ENCODE measurements at regions not wholly inside any gene's neighbourhood (a gene's known extent, or its start where the extent isn't known, plus 50 kb on each side); places are given as distances from the start of the nearest gene placed in this dataset.

DNA sequence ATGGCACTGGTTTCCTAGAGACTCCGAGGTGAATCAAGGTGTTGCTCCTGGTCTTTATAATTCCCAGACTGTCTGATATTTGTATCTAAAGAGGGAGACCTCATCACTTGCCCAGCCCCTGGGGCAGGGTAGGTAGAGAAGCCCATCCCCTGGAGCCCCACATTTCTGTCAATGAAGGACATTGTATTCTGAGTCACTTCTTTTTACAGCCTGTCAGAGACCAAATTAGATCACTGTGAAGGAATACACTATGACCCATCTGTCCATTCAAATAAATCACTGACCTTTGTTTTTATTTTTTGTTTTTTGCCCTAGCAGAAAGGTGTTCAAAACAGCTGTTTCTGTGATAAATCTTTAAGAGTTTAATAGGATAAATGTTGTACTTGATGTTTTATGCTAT lies 67.9 kb upstream of the ANO6 start:
- BruUV-seq (replicated peaks) = no TSS peak
- Histone ChIP-seq H3K14ac (replicated peaks; ENCODE audit: low read depth, low read length) (no peak overlapping the region), H3K23ac (ENCODE audit: low read depth, low read length) (no peak overlapping the region), H2AK5ac (ENCODE audit: low read depth, low read length) (no peak overlapping the region), H3K18ac (ENCODE audit: low read depth, low read length) (no peak overlapping the region), H2BK20ac (ENCODE audit: low read depth, low read length) (no peak overlapping the region), H2BK5ac (ENCODE audit: low read depth, low read length, poor library complexity, severe bottlenecking) (no peak overlapping the region), H4K5ac (ENCODE audit: low read depth, low read length) (no peak overlapping the region), H3K27ac (ENCODE audit: insufficient read depth, low read length) (no peak overlapping the region), H4K20me1 (ENCODE audit: insufficient read depth, low read length) (no peaks in the 10 kb centered on the region), H3K79me1 (ENCODE audit: low read depth in 1 of 2, low read length in 2 of 2) (no peaks in the 10 kb centered on the region), H3K4me2 (ENCODE audit: low read depth, low read length) (no peak overlapping the region), H4K91ac (ENCODE audit: insufficient read depth, low read depth, low read length) (no peak overlapping the region), H3K36me3 (ENCODE audit: control insufficient read depth, insufficient read depth, low read length) (no peaks in the 10 kb centered on the region), H3K4me1 (ENCODE audit: control insufficient read depth, insufficient read depth, low read length) (no peaks in the 10 kb centered on the region), H3K9me3 (ENCODE audit: control insufficient read depth, insufficient read depth, low read length) (no peaks in the 10 kb centered on the region; the same call in 1 of the 2 replicates), H3K9ac (ENCODE audit: low read depth, low read length) (no peak overlapping the region), H3K56ac (ENCODE audit: extremely low read depth, insufficient read depth, low read length) (no peak overlapping the region), H3K9me1 (ENCODE audit: insufficient read depth, low read length) (no peaks in the 10 kb centered on the region), H3K4me3 (ENCODE audit: insufficient read depth, low read depth, low read length) (no peak overlapping the region), H3K4ac (ENCODE audit: low read depth, low read length) (no peak overlapping the region), H2AFZ (replicated peaks; ENCODE audit: low read length, poor library complexity) (no peak overlapping the region), H2BK15ac (ENCODE audit: low read depth, low read length) (no peak overlapping the region), H2AK9ac (replicated peaks; ENCODE audit: low read depth, low read length, poor library complexity) (no peak overlapping the region), H3K27me3 (ENCODE audit: control insufficient read depth, insufficient read depth, low read length) (no peaks in the 10 kb centered on the region; the same call in 1 of the 2 replicates), H4K8ac (ENCODE audit: low read depth in 2 of 2, low read length in 2 of 2) (no peak overlapping the region), H2BK120ac (ENCODE audit: low read depth, low read length) (no peak overlapping the region)
- dilution Hi-C loops (cut with HindIII; ENCODE audit: low sequenced_read_pairs, unreplicated experiment) = no loop called here
- ChIA-PET CTCF (no interaction called here), POLR2A (ENCODE audit: unreplicated experiment) (no interaction called here)
- no peak for TF ChIP-seq MAFK (IDR thresholded peaks at IDR 0.05; ENCODE audit: low read depth, low read length)
- WGBS, 2 experiments (ENCODE audit: extremely low coverage in 2 of 2, insufficient read length in 1 of 2) = no CpG with 5 or more reads among the region's 1 CpG
- ATAC-seq (ENCODE audit: low read depth) (no peak), DNase-seq (no peak)
- in situ Hi-C loops (cut with MboI; ENCODE audit: low sequenced_read_pairs) = no loop called here
- intact Hi-C loops (cut with micrococcal nuclease) = no loop called here
